Stimulated activated naive CD8-positive, alpha-beta T cell treated with anti-CD3 and anti-CD28 coated beads, Interleukin-15, amount 100 ng/mL, for 72 hours (primary cell): ENCODE measurements at regions not wholly inside any gene's neighbourhood (a gene's known extent, or its start where the extent isn't known, plus 50 kb on each side); places are given as distances from the start of the nearest gene placed in this dataset.
"Not testable (repeated sequence)": the region's sequence is repeated elsewhere in the genome, so short reads cannot be mapped to it uniquely, and the experiment has no call there.

Experiments
- ATAC-seq: fragments of 150-1000 bp; cut with Tn5 transposase; 2 replicates; pipeline ENCODE4 v1.10.0; 2021; ENCODE audit warnings: mild to moderate bottlenecking, moderate library complexity
- DNase-seq, 2 donors: peaks; one replicate each; pipeline ENCODE4 v3.0.0; 2021 to 2022
- H3K27ac Mint-ChIP-seq, 2 donors: one replicate each; pipeline ENCODE4 v1.8.0; 2022; ENCODE audit warnings: mild to moderate bottlenecking in 2 of 2, mixed read lengths in 2 of 2, moderate library complexity in 2 of 2
- H3K27me3 Mint-ChIP-seq: one replicate; pipeline ENCODE4 v1.8.0; 2022; ENCODE audit warnings: mixed read lengths
- H3K4me1 Mint-ChIP-seq: one replicate; pipeline ENCODE4 v1.8.0; 2022; ENCODE audit warnings: mild to moderate bottlenecking, mixed read lengths
- H3K4me3 Mint-ChIP-seq, 2 donors: one replicate each; pipeline ENCODE4 v1.8.0; 2022; ENCODE audit warnings: mild to moderate bottlenecking in 2 of 2, mixed read lengths in 2 of 2, moderate library complexity in 1 of 2
- H3K9me3 Mint-ChIP-seq, 2 donors: one replicate each; pipeline ENCODE4 v1.8.0; 2022; ENCODE audit warnings: mixed read lengths in 2 of 2

GRCh38 chr12:124140944-124141486 lies 153.9 kb upstream of the RFLNA start:
- ATAC-seq (no peak), DNase-seq (no peak)
- H3K4me3 Mint-ChIP-seq, result no peak overlapping the region
- no peaks in the 10 kb centered on the region for H3K4me1 Mint-ChIP-seq
- peaks cover 5 to 7% of the 10 kb centered on the region in 2 donors for H3K9me3 Mint-ChIP-seq
- H3K27ac Mint-ChIP-seq, result peak overlapping the region in 1 of 2 donors; percentile 14
- H3K27me3 Mint-ChIP-seq, result peaks cover 28% of the 10 kb centered on the region

GRCh38 chr12:124141611-124142010 lies 153.3 kb upstream of the RFLNA start:
- not testable (repeated sequence) for H3K4me1 Mint-ChIP-seq, ATAC-seq
- H3K27me3 Mint-ChIP-seq, result peaks cover 28% of the 10 kb centered on the region

GRCh38 chr12:124142395-124143035 lies 152.4 kb upstream of the RFLNA start:
- peaks cover 5 to 7% of the 10 kb centered on the region in 2 donors for H3K9me3 Mint-ChIP-seq
- H3K27me3 Mint-ChIP-seq, result peaks cover 28% of the 10 kb centered on the region
- ATAC-seq, result no peak
- DNase-seq, result no peak
- no peak overlapping the region for H3K4me3 Mint-ChIP-seq
- H3K4me1 Mint-ChIP-seq, result no peaks in the 10 kb centered on the region
- peak overlapping the region in 1 of 2 donors; percentile 43 for H3K27ac Mint-ChIP-seq

More at GRCh38 chr12:124141611-124142010, 153.3 kb upstream of the RFLNA start:
- H3K27ac Mint-ChIP-seq, H3K4me3 Mint-ChIP-seq, H3K9me3 Mint-ChIP-seq, DNase-seq: not testable (repeated sequence)

- ATAC-seq, result no peak
- no peak for DNase-seq
- Mint-ChIP-seq H3K27ac (no peak overlapping the region), H3K9me3 (peaks cover 0 to 7% of the 10 kb centered on the region in 2 donors), H3K27me3 (peaks cover 28% of the 10 kb centered on the region), H3K4me3 (no peak overlapping the region), H3K4me1 (no peaks in the 10 kb centered on the region)
Observed at GRCh38 chr12:124143726-124144125, 151.2 kb upstream of the RFLNA start.

GRCh38 chr12:124144531-124145194 lies 150.2 kb upstream of the RFLNA start:
- Mint-ChIP-seq H3K27me3 (peaks cover 27% of the 10 kb centered on the region), H3K4me3 (no peak overlapping the region), H3K27ac (no peak overlapping the region), H3K9me3 (peaks cover 0 to 7% of the 10 kb centered on the region in 2 donors), H3K4me1 (no peaks in the 10 kb centered on the region)
- no peak for ATAC-seq
- no peak for DNase-seq

GRCh38 chr12:124147027-124147426 lies 147.9 kb upstream of the RFLNA start:
- H3K9me3 Mint-ChIP-seq, result peaks cover 0 to 6% of the 10 kb centered on the region in 2 donors

GRCh38 chr12:124147575-124147974 lies 147.3 kb upstream of the RFLNA start:
- H3K27ac Mint-ChIP-seq, result no peak overlapping the region
- H3K9me3 Mint-ChIP-seq, result peaks cover 0 to 1% of the 10 kb centered on the region in 2 donors
- no peak overlapping the region for H3K4me3 Mint-ChIP-seq
- H3K4me1 Mint-ChIP-seq, result no peaks in the 10 kb centered on the region
- DNase-seq (no peak), ATAC-seq (no peak)
- peaks cover 4% of the 10 kb centered on the region for H3K27me3 Mint-ChIP-seq

More at GRCh38 chr12:124147027-124147426, 147.9 kb upstream of the RFLNA start:
- Mint-ChIP-seq H3K27me3 (peaks cover 4% of the 10 kb centered on the region), H3K27ac (no peak overlapping the region), H3K4me1 (no peaks in the 10 kb centered on the region), H3K4me3 (no peak overlapping the region)
- ATAC-seq (no peak), DNase-seq (no peak)

GRCh38 chr12:124148481-124149273 lies 146.2 kb upstream of the RFLNA start:
- Mint-ChIP-seq H3K27me3 (peaks cover 7% of the 10 kb centered on the region), H3K4me1 (no peaks in the 10 kb centered on the region), H3K27ac (no peak overlapping the region), H3K4me3 (no peak overlapping the region), H3K9me3 (no peaks in the 10 kb centered on the region)
- no peak for ATAC-seq
- no peak for DNase-seq

GRCh38 chr12:124149287-124149686 lies 145.6 kb upstream of the RFLNA start:
- DNase-seq, result no peak
- H3K4me1 Mint-ChIP-seq, result no peaks in the 10 kb centered on the region
- H3K4me3 Mint-ChIP-seq, result no peak overlapping the region
- H3K27me3 Mint-ChIP-seq, result peaks cover 7% of the 10 kb centered on the region
- H3K27ac Mint-ChIP-seq, result no peak overlapping the region
- no peak for ATAC-seq
- no peaks in the 10 kb centered on the region for H3K9me3 Mint-ChIP-seq

- Mint-ChIP-seq H3K27ac (no peak overlapping the region), H3K4me3 (no peak overlapping the region), H3K27me3 (peaks cover 7% of the 10 kb centered on the region), H3K4me1 (no peaks in the 10 kb centered on the region), H3K9me3 (no peaks in the 10 kb centered on the region)
- ATAC-seq, result no peak
- no peak for DNase-seq
Observed at GRCh38 chr12:124150168-124150567, 144.7 kb upstream of the RFLNA start.

GRCh38 chr12:124151583-124151982 lies 143.3 kb upstream of the RFLNA start:
- Mint-ChIP-seq H3K4me3 (no peak overlapping the region), H3K27ac (no peak overlapping the region), H3K4me1 (no peaks in the 10 kb centered on the region), H3K27me3 (peaks cover 7% of the 10 kb centered on the region), H3K9me3 (no peaks in the 10 kb centered on the region)
- ATAC-seq (no peak), DNase-seq (no peak)

- Mint-ChIP-seq H3K9me3 (no peaks in the 10 kb centered on the region), H3K27ac (no peak overlapping the region), H3K4me1 (no peaks in the 10 kb centered on the region), H3K27me3 (peaks cover 7% of the 10 kb centered on the region), H3K4me3 (no peak overlapping the region)
- no peak for ATAC-seq
- DNase-seq, result no peak
Observed at GRCh38 chr12:124152731-124153130, 142.2 kb upstream of the RFLNA start.

- Mint-ChIP-seq H3K27ac (no peak overlapping the region), H3K27me3 (peaks cover 7% of the 10 kb centered on the region)
Observed at GRCh38 chr12:124153392-124153791, 141.5 kb upstream of the RFLNA start.

GRCh38 chr12:124157406-124157805 lies 137.5 kb upstream of the RFLNA start:
- peaks cover 5% of the 10 kb centered on the region for H3K27me3 Mint-ChIP-seq
- H3K4me3 Mint-ChIP-seq, result no peak overlapping the region
- no peak overlapping the region for H3K27ac Mint-ChIP-seq
- DNase-seq (no peak), ATAC-seq (no peak)
- no peaks in the 10 kb centered on the region for H3K4me1 Mint-ChIP-seq
- no peaks in the 10 kb centered on the region for H3K9me3 Mint-ChIP-seq

More at GRCh38 chr12:124153392-124153791, 141.5 kb upstream of the RFLNA start:
- H3K9me3 Mint-ChIP-seq, result no peaks in the 10 kb centered on the region
- no peaks in the 10 kb centered on the region for H3K4me1 Mint-ChIP-seq
- no peak overlapping the region for H3K4me3 Mint-ChIP-seq
- DNase-seq, result no peak
- no peak for ATAC-seq

GRCh38 chr12:124159655-124160054 lies 135.2 kb upstream of the RFLNA start:
- ATAC-seq, result no peak
- Mint-ChIP-seq H3K9me3 (peaks cover 0 to 7% of the 10 kb centered on the region in 2 donors), H3K4me3 (no peak overlapping the region), H3K4me1 (no peaks in the 10 kb centered on the region), H3K27ac (no peak overlapping the region), H3K27me3 (no peaks in the 10 kb centered on the region)
- DNase-seq, result no peak
